NCI-H2196 (cell line): ENCODE measurements at regions not wholly inside any gene's neighbourhood (a gene's known extent, or its start where the extent isn't known, plus 50 kb on each side); places are given as distances from the start of the nearest gene placed in this dataset.

Experiments used
- DNase-seq: peaks from one replicate; lab custom pipeline; 2025; ENCODE audit not compliant: unreplicated experiment; lab: John Stamatoyannopoulos, UW

GRCh38 chr7:3193379-3194120 lies 107.5 kb upstream of the SDK1 start:
- DNase-seq: no peak

- no peak for DNase-seq
Observed at GRCh38 chr7:3194501-3195141, 106.4 kb upstream of the SDK1 start.

- DNase-seq: no peak
Observed at GRCh38 chr7:3195160-3195559, 105.9 kb upstream of the SDK1 start.

GRCh38 chr7:3196629-3197400 lies 104.2 kb upstream of the SDK1 start:
- DNase-seq: no peak

- no peak for DNase-seq
Observed at GRCh38 chr7:3197567-3198213, 103.4 kb upstream of the SDK1 start.

- DNase-seq: no peak
Observed at GRCh38 chr7:3198316-3198715, 102.7 kb upstream of the SDK1 start.

GRCh38 chr7:3200504-3200903 lies 100.5 kb upstream of the SDK1 start:
- DNase-seq: no peak

GRCh38 chr7:3201306-3201705 lies 99.7 kb upstream of the SDK1 start:
- no peak for DNase-seq

GRCh38 chr7:3201937-3202710 lies 98.9 kb upstream of the SDK1 start:
- DNase-seq: no peak

GRCh38 chr7:3204526-3204925 lies 96.5 kb upstream of the SDK1 start:
- DNase-seq: no peak

- no peak for DNase-seq
Observed at GRCh38 chr7:3206101-3206500, 95.0 kb upstream of the SDK1 start.

- no peak for DNase-seq
Observed at GRCh38 chr7:3206771-3207191, 94.3 kb upstream of the SDK1 start.

- no peak for DNase-seq
Observed at GRCh38 chr7:3207387-3207902, 93.6 kb upstream of the SDK1 start.

GRCh38 chr7:3210531-3210930 lies 90.5 kb upstream of the SDK1 start:
- DNase-seq: no peak

- no peak for DNase-seq
Observed at GRCh38 chr7:3214090-3214413, 87.0 kb upstream of the SDK1 start.

GRCh38 chr7:3215624-3216585 lies 85.1 kb upstream of the SDK1 start:
- DNase-seq: no peak

- DNase-seq: no peak
Observed at GRCh38 chr7:3217166-3217565, 83.9 kb upstream of the SDK1 start.

- DNase-seq: no peak
Observed at GRCh38 chr7:3218411-3219225, 82.4 kb upstream of the SDK1 start.
